Astrocyte of the cerebellum (primary cell): ENCODE measurements at regions not wholly inside any gene's neighbourhood (a gene's known extent, or its start where the extent isn't known, plus 50 kb on each side); places are given as distances from the start of the nearest gene placed in this dataset.

Source experiments
- DNase-seq: peaks from one replicate; pipeline ENCODE4 v3.0.0-alpha.2; 2011; ENCODE audit warnings: low read depth
- H3K4me3 ChIP-seq: 2 replicates; pipeline ENCODE4 v1.5.1; 2011; ENCODE audit warnings: mild to moderate bottlenecking, low read depth, low read length, moderate library complexity
- in situ Hi-C: cut with HindIII; loops from 2 replicates; pipeline ENCODE4 v1.10.0; 2017; ENCODE audit warnings: low sequenced_read_pairs
- TF ChIP-seq, protein P1 (sequence below): IDR thresholded peaks from 2 replicates; pipeline ENCODE4 v1.5.1; 2012; ENCODE audit warnings: low read length, low read depth, moderate library complexity, mild to moderate bottlenecking; ENCODE audit errors: missing control alignments

DNA sequence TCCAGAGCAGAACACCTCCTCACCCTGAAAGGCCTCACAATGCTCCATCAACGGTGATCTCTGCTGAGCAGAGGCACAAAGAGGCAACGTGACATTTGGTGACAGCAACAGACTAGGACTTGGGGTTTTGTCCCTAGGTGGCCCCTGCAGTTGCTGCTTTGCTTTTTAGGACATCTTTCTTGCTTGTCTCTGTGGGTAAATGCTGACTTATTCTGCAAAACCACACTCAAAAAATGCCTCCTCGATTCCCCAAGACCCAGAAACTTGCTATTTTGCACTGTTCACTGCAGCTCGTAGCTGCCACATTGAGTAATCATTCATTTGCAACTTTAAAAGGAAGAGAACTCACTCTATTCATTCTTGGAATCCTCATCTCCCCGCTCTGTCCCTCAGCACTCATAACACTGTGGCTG is 209.9 kb downstream of the LY86 start:
- in situ Hi-C loops, result no loop called here
- DNase-seq, result no peak
- no peak overlapping the region for H3K4me3 ChIP-seq
- TF ChIP-seq, protein P1, sequence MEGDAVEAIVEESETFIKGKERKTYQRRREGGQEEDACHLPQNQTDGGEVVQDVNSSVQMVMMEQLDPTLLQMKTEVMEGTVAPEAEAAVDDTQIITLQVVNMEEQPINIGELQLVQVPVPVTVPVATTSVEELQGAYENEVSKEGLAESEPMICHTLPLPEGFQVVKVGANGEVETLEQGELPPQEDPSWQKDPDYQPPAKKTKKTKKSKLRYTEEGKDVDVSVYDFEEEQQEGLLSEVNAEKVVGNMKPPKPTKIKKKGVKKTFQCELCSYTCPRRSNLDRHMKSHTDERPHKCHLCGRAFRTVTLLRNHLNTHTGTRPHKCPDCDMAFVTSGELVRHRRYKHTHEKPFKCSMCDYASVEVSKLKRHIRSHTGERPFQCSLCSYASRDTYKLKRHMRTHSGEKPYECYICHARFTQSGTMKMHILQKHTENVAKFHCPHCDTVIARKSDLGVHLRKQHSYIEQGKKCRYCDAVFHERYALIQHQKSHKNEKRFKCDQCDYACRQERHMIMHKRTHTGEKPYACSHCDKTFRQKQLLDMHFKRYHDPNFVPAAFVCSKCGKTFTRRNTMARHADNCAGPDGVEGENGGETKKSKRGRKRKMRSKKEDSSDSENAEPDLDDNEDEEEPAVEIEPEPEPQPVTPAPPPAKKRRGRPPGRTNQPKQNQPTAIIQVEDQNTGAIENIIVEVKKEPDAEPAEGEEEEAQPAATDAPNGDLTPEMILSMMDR, result no peak

DNA sequence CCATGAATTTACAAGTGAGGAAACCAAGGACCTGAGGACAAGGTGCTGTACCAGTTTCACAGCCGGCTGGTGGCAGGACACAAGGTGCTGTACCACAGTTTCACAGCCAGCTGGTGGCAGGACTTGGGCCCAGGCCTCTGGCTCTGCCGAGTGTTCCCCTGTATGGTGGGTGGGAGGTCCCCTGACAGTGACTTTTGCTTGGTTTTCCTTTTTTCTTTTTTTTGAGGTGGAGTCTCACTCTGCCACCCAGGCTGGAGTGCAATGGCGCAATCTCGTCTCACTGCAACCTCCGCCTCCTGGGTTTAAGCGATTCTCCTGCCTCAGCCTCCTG is 212.4 kb downstream of the LY86 start:
- H3K4me3 ChIP-seq, result no peak overlapping the region
- no peak for DNase-seq
- in situ Hi-C loops, result no loop called here
- TF ChIP-seq, protein P1, result no peak

DNA sequence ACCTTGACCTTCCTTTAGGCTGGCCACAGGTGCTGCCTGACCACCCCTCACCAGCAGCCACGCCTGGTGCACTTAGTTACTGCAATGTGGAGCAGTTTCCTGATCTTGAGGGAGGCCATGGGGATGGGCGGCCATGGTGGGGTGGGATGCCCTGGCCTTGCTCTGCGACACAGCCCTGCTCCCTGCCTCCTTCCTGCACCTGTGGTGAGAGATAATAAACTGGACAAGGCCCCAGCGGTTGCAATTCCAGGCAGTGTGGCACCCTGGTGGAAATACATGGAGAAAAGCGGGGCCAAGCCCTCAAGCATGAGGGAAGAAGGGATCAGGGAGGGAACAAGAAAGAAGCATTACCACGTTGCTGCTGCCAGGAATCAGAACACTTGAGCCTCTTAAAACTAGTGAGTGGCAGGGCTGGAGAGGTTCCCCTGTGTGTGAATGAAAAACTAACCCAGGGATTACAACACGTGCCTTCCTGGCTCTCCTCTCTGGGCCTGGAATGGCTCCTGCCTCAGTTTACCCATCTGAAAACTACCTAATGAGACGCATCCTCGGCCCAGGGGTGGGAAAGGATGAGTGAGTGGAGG is 213.2 kb downstream of the LY86 start:
- TF ChIP-seq, protein P1, result no peak
- in situ Hi-C loops, result no loop called here
- no peak overlapping the region for H3K4me3 ChIP-seq
- no peak for DNase-seq

DNA sequence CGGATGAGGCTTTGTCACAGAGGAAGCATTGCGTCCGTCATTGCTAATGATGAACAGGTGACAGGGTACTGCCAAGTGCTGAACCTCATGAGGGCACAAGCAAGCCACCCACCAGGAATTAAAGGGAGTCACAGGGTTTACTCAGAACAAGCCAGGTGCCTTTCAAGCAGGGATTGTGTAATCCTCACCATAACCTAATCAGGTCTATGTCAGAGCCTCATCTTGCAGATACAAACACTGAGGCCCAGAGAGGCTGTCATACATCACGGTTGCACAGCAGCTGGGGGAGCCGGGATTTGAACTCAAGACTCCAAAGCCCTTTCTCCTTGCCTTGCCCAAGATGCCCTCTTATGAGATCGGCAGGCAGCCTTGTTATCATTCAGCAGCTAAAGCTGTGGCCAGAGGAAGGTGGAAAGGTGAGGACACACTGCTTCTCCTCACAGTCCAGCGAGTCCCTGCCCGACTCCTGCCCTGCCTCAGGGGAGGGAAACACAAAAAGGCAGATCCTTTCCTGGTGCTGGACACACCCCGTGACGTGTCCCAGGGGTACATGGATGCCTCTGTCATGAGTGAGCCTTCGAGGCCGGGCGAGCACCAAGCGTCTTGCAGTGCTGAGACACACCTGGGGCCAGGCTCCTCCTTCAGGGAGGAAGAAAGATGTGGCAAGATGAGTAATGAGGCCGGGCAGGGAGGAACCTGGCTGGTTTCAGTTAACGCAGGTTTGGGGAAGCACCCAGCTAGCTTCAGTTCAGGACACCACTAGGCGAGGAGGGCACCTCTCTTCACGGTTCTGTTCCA is 214.9 kb downstream of the LY86 start:
- no peak for DNase-seq
- in situ Hi-C loops, result no loop called here
- H3K4me3 ChIP-seq, result no peak overlapping the region
- TF ChIP-seq, protein P1, result no peak

DNA sequence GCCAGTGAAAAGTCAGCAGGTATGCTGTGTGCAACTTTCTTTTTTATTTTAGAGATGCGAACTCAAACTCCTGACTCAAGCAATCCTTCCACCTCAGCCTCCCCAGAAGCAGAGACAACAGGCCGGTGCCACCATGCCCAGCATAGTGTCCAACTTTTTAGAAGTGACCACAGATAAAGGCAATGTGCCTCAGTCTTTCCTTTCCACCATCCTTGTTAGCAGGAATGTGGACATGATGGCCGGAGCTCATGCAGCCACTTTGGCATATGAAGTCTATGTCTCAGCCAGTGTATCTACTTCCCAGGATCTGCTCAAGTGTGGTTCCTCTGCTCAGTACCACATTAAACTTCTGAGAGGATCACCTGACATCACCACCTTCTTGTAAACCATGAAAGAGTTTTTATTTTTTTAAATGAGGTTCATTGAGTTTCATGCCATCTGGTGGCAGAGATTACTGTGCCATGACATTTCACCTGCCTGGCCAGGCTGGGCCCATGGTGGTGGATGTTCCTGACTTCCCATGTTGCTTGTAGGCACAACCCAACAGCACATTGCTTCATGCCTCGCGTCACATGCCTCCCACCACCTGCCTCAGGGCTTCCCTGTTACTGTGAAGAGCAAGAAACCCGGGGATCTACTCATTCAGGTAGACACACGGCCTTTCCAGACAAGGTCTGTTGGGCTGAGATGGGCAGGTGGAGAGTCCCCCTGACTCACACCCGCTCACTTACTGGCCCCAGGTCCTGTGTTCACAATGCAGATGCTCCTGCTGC is 216.5 kb downstream of the LY86 start:
- DNase-seq, result no peak
- in situ Hi-C loops, result no loop called here
- H3K4me3 ChIP-seq, result no peak overlapping the region
- TF ChIP-seq, protein P1, result no peak

DNA sequence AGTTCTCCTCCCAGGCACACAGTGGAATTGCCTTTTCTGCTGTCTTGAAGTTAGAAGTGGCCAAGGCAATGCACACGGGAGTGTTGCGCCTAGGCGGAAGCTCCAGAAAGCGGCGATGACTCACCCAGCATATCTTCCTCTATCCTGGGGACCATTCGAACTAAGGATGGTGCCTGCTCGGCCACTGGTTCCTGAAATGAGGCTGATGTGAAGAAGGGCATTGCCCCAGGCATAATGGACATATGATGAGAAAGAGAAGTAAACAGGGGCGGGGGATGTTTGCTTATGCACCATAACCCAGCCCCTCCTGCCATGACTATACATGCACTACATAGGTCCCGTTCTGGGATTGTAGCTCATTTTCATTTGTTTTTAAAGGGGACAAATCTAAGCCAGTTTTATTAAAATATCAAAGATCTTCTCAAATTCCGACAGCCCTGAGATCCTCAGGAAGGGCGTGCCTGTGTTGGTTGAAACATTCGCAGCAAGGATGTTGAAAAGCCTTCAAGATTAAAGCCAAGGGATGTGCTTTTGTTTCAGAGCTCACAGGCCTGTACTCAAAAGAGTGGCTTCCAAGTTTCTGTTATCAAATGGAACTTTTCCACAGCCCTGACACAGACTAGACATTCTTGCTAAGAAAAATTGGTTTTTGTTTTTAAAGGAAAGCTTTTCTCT is 218.5 kb downstream of the LY86 start:
- TF ChIP-seq, protein P1, result no peak
- H3K4me3 ChIP-seq, result no peak overlapping the region
- no peak for DNase-seq
- in situ Hi-C loops, result no loop called here
